ENCODE measurements at regions not wholly inside any gene's neighbourhood (a gene's known extent, or its start where the extent isn't known, plus 50 kb on each side); places are given as distances from the start of the nearest gene placed in this dataset.
"Not testable (repeated sequence)": the region's sequence is repeated elsewhere in the genome, so short reads cannot be mapped to it uniquely, and the experiment has no call there.

DNA sequence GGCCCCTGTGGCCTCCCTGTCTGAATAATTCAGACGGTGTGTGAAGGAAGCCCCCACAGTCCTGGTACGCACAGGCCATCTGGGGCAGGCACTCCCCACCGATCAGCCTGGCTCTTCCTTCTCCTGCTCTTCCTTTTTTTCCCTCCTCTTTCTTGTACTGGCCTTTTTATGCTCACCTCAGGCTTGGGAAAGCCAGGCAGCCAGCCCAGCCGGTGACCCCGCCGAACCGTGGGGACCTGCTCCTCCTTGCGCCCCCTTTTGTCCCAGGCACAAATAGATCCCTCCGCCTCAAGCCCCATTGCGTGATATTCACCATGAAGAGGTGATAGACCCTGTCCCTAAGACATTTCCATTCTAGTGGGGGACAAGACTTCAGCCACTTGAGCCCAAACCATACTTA is 80.2 kb upstream of the BRD7 start:
- no peak for DNase-seq

- DNase-seq, result no peak
Observed at GRCh38 chr16:50448522-50448921, 79.7 kb upstream of the BRD7 start.

DNA sequence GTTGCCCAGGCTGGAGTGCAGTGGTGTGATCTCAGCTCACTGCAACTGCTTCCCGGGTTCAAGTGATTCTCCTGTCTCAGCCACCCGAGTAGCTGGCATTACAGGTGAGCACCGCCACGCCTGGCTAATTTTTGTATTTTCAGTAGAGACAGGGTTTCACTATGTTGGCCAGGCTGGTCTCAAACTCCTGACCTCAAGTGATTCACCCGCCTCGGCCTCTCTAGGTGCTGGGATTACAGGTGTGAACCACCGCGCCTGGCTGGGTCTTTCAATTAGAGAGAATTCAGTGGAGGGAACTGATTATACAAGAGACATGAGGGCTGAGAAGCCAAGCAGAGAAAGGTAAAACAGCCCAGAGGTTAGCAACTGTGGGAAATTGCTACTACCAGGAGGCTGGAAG is 78.6 kb upstream of the BRD7 start:
- not testable (repeated sequence) for DNase-seq

DNA sequence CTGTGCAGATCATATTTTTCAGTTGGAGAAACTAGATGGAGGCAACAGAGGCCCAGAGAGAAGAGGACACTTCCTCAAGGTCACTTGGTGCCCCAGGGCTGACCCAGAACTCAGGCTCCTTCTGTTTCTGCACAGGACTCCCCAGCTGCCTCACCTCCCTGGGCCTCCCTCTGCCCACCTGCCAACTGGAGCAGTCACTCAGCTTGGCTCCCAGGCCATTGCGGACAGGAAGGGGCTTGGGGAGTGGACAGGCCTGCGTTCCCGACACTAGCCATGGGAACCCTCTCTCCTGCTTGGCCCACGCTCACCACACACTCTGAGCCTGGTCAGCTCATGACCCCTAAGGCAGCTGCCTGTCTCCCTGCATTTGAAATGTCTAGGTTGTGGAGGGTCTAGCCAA is 78.1 kb upstream of the BRD7 start:
- no peak for DNase-seq

- DNase-seq, result no peak
Observed at GRCh38 chr16:50445621-50446555, 77.1 kb upstream of the BRD7 start.

DNA sequence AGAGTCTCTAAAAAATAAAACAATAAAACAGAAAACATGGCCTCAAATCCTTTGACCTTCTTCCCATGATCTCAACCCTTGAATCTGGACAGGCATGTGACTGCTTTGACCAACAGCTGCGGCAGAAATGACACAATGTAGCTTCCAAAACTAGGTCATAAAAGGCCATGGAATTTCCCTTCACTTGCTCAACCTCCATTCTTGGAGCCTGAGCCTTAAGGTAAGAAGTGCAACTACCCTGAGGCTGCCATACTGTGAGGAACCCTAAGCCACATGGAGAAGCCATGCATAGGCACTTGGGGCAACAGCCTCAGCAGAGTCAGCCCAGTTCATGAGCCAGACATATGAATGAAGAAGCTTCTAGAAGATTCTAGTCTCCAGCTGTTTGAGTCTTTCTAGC is 75.7 kb upstream of the BRD7 start:
- DNase-seq, result no peak

- no peak for DNase-seq
Observed at GRCh38 chr16:50442221-50442620, 73.4 kb upstream of the BRD7 start.

- no peak for DNase-seq
Observed at GRCh38 chr16:50441486-50442157, 72.8 kb upstream of the BRD7 start.

DNA sequence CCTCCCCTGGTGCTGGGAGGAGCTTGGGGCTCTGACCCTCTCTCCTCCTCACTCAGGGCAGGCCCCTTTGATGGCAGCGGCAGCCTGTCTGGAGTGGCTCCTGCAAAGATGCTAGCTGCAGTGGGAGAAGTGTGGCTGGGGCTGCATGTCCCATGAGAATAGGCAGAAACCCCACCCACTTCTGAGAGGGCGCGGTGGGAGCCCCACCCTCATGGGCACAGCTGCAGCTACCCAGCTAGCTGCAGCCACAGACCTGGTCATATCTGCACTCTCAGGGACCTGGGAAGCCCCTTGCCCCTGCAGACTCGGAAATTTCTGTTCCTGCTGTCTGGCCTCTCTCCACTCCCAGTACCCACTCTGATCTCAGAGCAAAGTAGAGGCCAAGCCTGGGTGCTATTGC is 72.2 kb upstream of the BRD7 start:
- no peak for DNase-seq

GRCh38 chr16:50440531-50440930 is 71.7 kb upstream of the BRD7 start:
- no peak for DNase-seq

GRCh38 chr16:50437769-50438437 is 69.1 kb upstream of the BRD7 start:
- DNase-seq, result no peak

DNA sequence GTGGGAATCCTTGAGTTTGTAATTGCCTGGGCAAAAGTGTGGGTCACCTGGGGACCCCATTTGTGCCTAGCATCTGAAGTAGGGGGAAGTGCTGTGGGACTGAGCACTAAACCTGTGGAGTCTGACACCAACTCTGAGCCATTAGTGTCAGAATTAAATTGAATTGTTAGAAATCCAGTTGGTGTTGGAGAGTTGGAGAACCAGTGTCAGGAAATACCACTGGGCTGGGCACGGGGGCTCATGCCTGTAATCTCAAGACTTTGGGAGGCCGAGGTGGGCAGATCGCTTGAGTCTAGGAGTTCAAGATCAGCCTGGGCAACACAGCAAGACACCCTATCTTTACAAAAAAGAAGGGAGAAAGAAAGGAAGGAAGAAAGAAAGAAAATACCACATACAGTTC is 67.5 kb upstream of the BRD7 start:
- no peak for DNase-seq

DNA sequence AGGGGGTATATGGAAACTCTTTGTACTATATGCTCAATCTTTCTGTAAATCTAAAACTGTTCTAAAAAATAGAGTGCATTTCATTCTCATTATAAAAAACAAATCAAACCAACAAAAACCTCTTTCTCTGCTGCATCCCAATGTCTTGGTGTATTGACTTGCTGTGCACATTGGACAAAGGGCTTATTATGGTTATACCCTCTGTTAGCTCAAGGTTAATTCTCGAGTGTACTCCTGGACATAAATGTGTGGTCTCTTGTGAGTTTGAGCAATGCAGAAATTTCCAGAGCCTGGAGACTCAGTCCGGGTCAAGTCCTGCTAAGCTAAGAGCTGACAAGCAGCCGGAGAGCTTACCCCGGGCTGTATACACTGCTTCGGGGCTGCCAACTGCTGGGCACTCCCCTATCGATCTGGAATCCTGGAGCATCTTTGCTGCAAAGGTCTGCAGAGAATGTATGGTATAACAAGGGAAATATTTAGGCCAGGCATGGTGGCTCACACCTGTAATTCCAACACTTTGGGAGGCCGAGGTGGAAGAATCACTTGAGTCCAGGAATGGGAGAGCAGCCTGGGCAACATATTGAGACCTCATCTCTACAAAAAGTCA is 66.2 kb upstream of the BRD7 start:
- no peak for DNase-seq

DNA sequence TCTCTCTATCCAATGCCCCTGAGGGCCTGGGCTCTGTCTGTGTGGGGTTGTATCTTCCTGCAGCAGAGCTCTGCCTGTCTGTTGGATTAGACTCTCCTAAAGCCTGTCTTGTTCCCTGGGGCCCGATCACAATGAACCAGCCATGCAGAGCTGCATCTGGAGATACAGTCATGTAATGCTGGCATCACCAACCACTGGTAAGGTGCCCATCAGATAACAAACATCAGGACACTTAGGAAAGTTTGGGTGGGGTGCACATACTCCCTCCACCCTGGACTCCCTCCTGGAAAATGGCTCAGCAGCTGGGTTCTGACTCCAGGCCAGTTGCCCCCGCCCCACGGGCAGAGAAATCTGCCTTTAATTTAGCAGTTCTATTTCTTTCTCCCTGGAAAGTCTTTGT is 61.3 kb upstream of the BRD7 start:
- no peak for DNase-seq

DNA sequence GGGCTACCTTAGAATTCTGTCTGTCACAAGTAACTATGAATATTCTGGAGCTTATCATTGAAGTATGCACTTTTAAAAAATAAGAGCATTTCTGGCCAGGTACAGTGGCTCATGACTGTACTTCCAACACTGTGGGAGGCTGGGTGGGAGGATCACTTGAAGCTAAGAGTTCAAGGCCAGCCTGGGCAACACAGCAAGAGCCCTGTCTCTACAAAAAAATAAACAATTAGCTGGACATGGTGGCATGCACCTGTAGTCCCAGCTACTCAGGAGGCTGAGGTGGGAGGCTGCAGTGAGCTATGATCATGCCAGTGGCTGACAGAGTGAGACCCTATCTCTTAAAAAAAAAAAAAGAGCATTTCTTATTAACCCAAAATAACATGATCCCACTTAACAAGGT is 60.0 kb upstream of the BRD7 start:
- no peak for DNase-seq

DNA sequence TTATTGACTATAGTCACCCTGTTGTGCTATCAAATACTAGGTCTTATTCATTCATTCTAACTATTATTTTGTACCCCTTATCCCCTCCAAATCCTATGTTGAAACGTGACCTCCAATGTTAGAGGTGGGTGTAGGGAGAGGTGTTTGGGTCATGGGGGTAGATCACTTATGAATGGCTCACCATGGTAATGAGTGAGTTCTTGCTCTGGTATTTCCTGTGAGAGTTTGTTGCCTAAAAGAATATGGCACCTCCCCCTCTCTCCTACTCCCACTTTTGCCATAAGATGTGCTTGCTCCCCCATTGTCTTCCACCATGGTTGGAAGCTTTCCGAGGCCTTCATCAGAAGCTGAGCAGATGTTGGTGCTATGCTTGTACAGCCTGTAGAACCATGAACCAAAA is 59.3 kb upstream of the BRD7 start:
- DNase-seq, result no peak

DNA sequence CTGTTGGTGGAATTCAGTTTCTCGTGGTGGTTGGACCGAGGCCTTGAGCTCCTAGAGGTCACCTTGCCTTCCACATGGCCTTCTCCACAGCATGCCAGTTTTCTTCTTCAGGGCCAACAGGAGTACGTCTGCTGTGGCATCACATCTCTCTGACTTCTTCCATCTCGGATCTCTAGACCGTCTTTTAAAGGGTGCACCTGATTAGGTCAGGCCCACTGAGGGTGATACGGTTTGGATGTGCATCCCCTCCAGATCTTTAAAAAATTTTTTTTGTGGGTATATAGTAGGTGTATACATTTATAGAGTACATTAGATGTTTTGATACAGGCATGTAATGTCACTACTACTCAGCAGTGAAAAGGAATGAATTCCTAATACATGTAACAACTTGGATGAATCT is 58.3 kb upstream of the BRD7 start:
- no peak for DNase-seq

- no peak for DNase-seq
Observed at GRCh38 chr16:50425648-50426047, 56.9 kb upstream of the BRD7 start.

DNA sequence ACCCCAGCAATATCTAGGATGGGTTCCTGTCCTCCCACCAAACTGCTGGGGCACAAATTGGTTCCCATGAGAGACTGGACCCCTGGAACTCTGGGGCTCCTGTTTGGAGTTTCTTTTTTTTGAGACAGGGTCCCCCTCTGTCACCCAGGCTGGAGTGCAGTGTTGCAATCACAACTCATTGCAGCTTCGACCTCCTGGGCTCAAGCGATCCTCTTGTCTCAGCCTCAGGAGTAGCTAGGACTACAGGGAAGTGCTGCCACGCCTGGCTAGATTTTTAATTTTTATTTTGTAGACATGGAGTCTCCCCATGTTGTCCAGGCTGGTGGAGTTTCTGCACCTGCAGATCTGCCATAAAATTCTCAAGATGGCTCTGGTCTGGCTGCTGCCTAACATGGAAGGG is 56.3 kb upstream of the BRD7 start:
- no peak for DNase-seq

DNA sequence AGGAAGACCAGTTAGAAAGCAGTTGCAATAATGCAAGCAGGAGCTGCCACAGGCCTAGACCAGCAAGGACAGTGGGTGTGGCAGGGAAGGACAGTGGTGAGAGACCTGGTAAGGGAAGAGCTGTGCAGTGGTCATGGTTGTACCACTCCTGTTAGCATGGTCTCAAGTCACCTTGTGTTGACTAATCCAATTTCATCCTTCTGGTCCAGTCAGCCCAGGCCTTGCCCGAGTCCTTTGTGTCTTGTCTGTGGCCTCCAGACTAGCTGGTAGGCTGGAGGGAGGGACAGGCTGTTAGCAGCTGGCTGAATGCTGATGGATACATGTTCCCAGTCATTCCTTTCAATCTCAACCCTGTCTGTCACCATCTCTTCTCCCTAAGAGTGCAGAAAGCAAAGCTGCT is 54.1 kb upstream of the BRD7 start:
- DNase-seq, result no peak

GRCh38 chr16:50419116-50419515 is 50.3 kb upstream of the BRD7 start:
- no peak for DNase-seq

All from activated naive CD4-positive, alpha-beta T cell treated with anti-CD3 and anti-CD28 coated beads, Interleukin-2, amount 50 U/mL, for 16 hours (primary cell).